ENCODE measurements at regions not wholly inside any gene's neighbourhood (a gene's known extent, or its start where the extent isn't known, plus 50 kb on each side); places are given as distances from the start of the nearest gene placed in this dataset.

GRCh38 chr17:31692632-31693031 is 166.4 kb downstream of the COPRS start:
- TF ChIP-seq CTCF (IDR thresholded peaks at IDR 0.05; ENCODE audit: poor library complexity), result no peak
- no peak for TF ChIP-seq EZH2 (IDR thresholded peaks at IDR 0.05; ENCODE audit: borderline replicate concordance)

All from hepatocyte (in vitro differentiated cells).